ENCODE measurements at regions not wholly inside any gene's neighbourhood (a gene's known extent, or its start where the extent isn't known, plus 50 kb on each side); places are given as distances from the start of the nearest gene placed in this dataset.

GRCh38 chr12:91922674-91923073 is 223.0 kb downstream of the BTG1 start:
- no peak overlapping the region for H3K4me3 ChIP-seq (ENCODE audit: low read length)
- DNase-seq (ENCODE audit: low read depth): peak; percentile 22
- no peak for TF ChIP-seq CTCF (conservative IDR thresholded peaks at IDR 0.05; ENCODE audit: low read length)

- no peak overlapping the region for H3K4me3 ChIP-seq (ENCODE audit: low read length)
- DNase-seq (ENCODE audit: low read depth): peak; percentile 3
- no peak for TF ChIP-seq CTCF (conservative IDR thresholded peaks at IDR 0.05; ENCODE audit: low read length)
Observed at GRCh38 chr12:91922139-91922538, 223.5 kb downstream of the BTG1 start.

GRCh38 chr12:91921555-91921954 is 224.1 kb downstream of the BTG1 start:
- peak; percentile 4 for DNase-seq (ENCODE audit: low read depth)
- TF ChIP-seq CTCF (conservative IDR thresholded peaks at IDR 0.05; ENCODE audit: low read length): no peak
- no peak overlapping the region for H3K4me3 ChIP-seq (ENCODE audit: low read length)

- TF ChIP-seq CTCF (conservative IDR thresholded peaks at IDR 0.05; ENCODE audit: low read length): no peak
- no peak for DNase-seq (ENCODE audit: low read depth)
- H3K4me3 ChIP-seq (ENCODE audit: low read length): no peak overlapping the region
Observed at GRCh38 chr12:91920741-91921140, 224.9 kb downstream of the BTG1 start.

- DNase-seq (ENCODE audit: low read depth): peak; percentile 53
- H3K4me3 ChIP-seq (ENCODE audit: low read length): no peak overlapping the region
- TF ChIP-seq CTCF (conservative IDR thresholded peaks at IDR 0.05; ENCODE audit: low read length): no peak
Observed at GRCh38 chr12:91920276-91920675, 225.4 kb downstream of the BTG1 start.

- no peak for DNase-seq (ENCODE audit: low read depth)
- H3K4me3 ChIP-seq (ENCODE audit: low read length): no peak overlapping the region
- TF ChIP-seq CTCF (conservative IDR thresholded peaks at IDR 0.05; ENCODE audit: low read length): no peak
Observed at GRCh38 chr12:91918431-91918830, 227.2 kb downstream of the BTG1 start.

- TF ChIP-seq CTCF (conservative IDR thresholded peaks at IDR 0.05; ENCODE audit: low read length): no peak
- H3K4me3 ChIP-seq (ENCODE audit: low read length): no peak overlapping the region
- DNase-seq (ENCODE audit: low read depth): peak; percentile 12
Observed at GRCh38 chr12:91914701-91915100, 230.9 kb downstream of the BTG1 start.

Data from AG10803 (cell line).